ENCODE measurements at regions not wholly inside any gene's neighbourhood (a gene's known extent, or its start where the extent isn't known, plus 50 kb on each side); places are given as distances from the start of the nearest gene placed in this dataset.

GRCh38 chr2:221034973-221035372 lies 537.1 kb downstream of the EPHA4 start:
- no peak for TF ChIP-seq CTCF (IDR thresholded peaks at IDR 0.05)
- TF ChIP-seq POLR2AphosphoS5 (IDR thresholded peaks at IDR 0.05) = no peak
